ENCODE measurements at regions not wholly inside any gene's neighbourhood (a gene's known extent, or its start where the extent isn't known, plus 50 kb on each side); places are given as distances from the start of the nearest gene placed in this dataset.
A peak's percentile ranks its signal among the peaks of the same experiment; 100 is the strongest.

DNA sequence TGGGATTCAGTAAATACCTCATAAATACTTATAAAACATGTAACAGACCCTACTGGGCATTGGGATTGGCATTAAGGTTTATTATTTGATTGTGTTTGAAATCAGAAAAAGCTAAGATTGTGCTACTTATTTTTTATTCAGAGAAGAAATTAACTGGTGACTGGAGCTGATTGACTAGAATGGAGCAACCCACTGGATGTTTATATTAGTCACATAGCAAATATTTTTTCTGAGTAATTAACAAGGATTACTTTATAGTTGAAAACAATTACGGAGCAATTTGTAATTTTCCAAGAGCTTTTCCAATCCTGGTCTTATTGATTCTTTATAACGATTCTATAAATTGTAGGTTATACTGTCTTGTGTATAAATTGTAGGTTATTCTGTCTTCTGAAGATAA is 208.7 kb downstream of the HLX start:
- DNase-seq: no peak
- in situ Hi-C loops (cut with HindIII; ENCODE audit: low pct_ligation_motif_present, low pct_unique_long_range_greater_than_20kb, low sequenced_read_pairs): no loop called here

- DNase-seq: peak; percentile 14
- in situ Hi-C loops (cut with HindIII; ENCODE audit: low pct_ligation_motif_present, low pct_unique_long_range_greater_than_20kb, low sequenced_read_pairs): no loop called here
Observed at GRCh38 chr1:221089273-221089672, 210.0 kb downstream of the HLX start.

GRCh38 chr1:221089803-221090202 is 210.6 kb downstream of the HLX start:
- no peak for DNase-seq
- in situ Hi-C loops (cut with HindIII; ENCODE audit: low pct_ligation_motif_present, low pct_unique_long_range_greater_than_20kb, low sequenced_read_pairs): no loop called here

DNA sequence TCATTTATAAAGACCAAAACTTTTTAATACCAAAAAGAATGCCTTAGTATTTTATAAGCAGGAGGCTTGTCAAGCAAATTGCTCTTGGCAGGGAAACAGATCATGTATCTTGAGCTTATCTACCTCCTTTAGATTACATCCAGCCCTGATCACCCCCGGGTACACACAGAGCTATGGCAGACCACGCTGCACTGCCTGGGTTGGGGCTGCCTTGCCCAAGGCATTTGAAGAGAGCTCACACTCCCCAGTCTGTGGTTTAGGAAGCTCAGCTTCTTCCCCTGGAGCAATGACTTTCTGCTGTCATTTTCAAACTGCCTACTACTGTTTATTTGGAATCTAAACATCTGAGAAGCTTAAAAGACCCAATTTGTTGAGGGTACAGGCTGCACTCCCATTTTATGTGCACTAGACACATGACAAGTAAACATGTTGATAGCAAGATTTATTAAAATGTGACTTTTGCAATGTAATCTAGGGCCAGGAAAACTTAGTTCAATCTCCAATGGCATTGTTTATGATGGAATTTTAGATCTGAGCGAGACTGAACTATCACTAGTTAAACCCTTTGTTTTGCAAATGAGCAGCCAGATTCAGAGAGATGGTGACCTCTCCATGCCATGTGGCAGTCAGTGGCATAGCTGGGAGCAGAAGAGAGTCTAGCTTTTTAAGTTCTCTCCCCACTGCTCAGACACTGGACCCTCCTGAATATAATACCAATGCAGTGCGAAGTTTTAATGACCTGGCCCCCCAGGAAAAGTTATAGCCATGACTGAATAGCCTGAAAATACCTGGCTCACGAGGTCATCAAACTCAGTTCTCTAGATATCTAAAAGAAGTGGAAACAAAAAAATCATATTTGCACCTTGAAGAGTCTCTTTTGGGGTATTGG is 214.9 kb downstream of the HLX start:
- no peak for DNase-seq
- in situ Hi-C loops (cut with HindIII; ENCODE audit: low pct_ligation_motif_present, low pct_unique_long_range_greater_than_20kb, low sequenced_read_pairs): no loop called here

- in situ Hi-C loops (cut with HindIII; ENCODE audit: low pct_ligation_motif_present, low pct_unique_long_range_greater_than_20kb, low sequenced_read_pairs): no loop called here
- DNase-seq: no peak
Observed at GRCh38 chr1:221097479-221098281, 218.4 kb downstream of the HLX start.

- DNase-seq: no peak
- in situ Hi-C loops (cut with HindIII; ENCODE audit: low pct_ligation_motif_present, low pct_unique_long_range_greater_than_20kb, low sequenced_read_pairs): no loop called here
Observed at GRCh38 chr1:221098471-221099405, 219.5 kb downstream of the HLX start.

DNA sequence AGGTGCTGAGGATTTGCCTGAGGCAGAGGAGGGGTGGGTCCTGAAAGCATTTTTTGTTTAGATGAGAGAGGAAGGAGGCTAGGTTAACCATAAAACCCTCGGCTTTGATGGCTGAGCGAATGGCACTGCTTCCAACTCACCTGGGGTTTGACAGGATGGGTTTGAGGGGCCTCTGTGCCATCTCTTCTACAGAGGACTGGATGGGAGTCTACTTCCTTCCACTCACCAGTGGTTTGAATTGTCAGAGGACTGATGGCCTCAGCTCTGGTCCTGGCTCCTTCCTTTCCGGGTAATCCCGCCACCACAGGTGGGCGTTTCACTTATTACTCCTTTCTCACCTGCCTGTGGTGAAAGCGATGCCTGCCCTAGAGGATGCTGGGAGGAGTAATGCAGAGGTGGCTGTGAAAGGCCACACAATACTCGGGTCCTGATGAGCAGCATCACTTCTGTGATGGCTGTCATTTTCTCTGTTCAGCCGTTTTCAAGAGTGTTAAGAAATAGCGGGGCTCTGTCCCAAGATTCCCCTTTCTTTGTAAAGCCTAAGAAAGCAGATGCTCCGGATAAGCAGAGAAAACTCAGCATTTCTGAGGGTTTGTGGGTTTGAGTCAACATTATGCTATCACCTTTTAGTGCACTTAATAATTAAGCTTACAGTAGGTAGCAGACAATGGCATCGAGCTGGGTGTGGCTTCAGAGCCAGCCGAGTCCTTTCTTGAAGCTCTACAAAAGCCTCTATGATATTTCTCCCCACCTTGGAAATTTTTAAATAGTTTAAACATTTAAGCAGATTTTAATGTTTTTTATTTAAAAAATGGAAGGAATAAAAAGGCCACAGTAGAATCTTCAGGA is 220.7 kb downstream of the HLX start:
- in situ Hi-C loops (cut with HindIII; ENCODE audit: low pct_ligation_motif_present, low pct_unique_long_range_greater_than_20kb, low sequenced_read_pairs): no loop called here

GRCh38 chr1:221100611-221101010 is 221.4 kb downstream of the HLX start:
- in situ Hi-C loops (cut with HindIII; ENCODE audit: low pct_ligation_motif_present, low pct_unique_long_range_greater_than_20kb, low sequenced_read_pairs): no loop called here
- DNase-seq: peak; percentile 62

More for the DNA sequence above, 220.7 kb downstream of the HLX start:
- DNase-seq: no peak

GRCh38 chr1:221101807-221102605 is 222.8 kb downstream of the HLX start:
- no peak for DNase-seq

GRCh38 chr1:221104596-221104995 is 225.4 kb downstream of the HLX start:
- in situ Hi-C loops (cut with HindIII; ENCODE audit: low pct_ligation_motif_present, low pct_unique_long_range_greater_than_20kb, low sequenced_read_pairs): no loop called here

More at GRCh38 chr1:221101807-221102605, 222.8 kb downstream of the HLX start:
- in situ Hi-C loops (cut with HindIII; ENCODE audit: low pct_ligation_motif_present, low pct_unique_long_range_greater_than_20kb, low sequenced_read_pairs): no loop called here

DNA sequence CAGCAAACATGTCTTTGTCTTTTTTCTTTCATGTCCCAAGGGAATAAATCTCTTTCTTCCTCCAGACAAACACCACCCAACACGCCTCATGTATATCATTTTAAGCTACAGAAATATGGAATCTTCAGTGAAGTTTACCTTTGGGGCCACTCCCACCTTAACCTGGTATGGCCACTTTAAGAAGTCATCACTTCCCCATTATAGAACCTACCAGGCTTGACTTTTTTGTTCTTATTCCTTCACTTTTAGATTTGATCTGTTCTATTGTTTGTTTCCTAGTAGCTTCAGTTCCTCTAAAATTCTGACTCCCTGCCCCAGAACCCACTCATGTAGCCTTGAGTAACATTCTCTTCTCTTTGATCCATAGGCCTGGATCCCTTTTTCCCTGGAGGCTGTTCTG is 226.3 kb downstream of the HLX start:
- in situ Hi-C loops (cut with HindIII; ENCODE audit: low pct_ligation_motif_present, low pct_unique_long_range_greater_than_20kb, low sequenced_read_pairs): no loop called here
- no peak for DNase-seq

More at GRCh38 chr1:221104596-221104995, 225.4 kb downstream of the HLX start:
- no peak for DNase-seq

DNA sequence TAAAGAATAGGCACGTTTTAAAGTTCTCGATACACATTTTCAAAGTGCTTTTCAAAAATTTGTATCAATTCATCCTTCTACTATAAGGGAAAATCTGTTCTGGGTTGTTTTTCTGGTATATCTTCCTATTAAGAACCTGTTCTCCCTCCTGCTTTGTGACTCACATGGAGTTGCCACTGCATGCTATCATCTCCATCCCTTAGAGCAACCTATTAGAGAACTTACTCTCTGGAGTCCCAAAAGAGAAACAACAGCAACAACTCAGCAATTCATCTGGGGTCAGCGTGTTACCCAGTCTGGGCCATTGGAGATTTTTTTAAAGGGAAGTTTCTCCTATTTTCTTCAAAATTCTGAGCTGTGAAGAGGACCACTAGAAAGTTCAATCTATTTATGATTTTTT is 227.4 kb downstream of the HLX start:
- no peak for DNase-seq
- in situ Hi-C loops (cut with HindIII; ENCODE audit: low pct_ligation_motif_present, low pct_unique_long_range_greater_than_20kb, low sequenced_read_pairs): no loop called here

DNA sequence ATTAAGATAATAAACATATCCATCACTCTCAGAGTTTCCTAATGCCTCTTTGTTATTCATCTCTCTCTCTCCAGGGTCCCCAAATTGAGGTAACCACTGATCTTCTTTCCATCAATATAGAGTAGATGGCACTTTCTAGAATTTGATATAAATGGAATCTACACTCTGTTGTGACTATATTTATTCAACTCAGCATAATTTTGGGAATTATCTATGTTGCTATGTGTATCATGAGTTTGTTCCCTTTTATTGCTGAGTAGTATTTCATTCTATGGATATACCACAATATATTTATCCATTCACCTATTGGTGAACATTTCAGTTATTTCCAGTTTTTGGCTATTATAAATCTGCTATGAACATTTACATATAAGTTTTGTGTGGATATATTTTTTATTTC is 230.7 kb downstream of the HLX start:
- in situ Hi-C loops (cut with HindIII; ENCODE audit: low pct_ligation_motif_present, low pct_unique_long_range_greater_than_20kb, low sequenced_read_pairs): no loop called here
- DNase-seq: no peak

DNA sequence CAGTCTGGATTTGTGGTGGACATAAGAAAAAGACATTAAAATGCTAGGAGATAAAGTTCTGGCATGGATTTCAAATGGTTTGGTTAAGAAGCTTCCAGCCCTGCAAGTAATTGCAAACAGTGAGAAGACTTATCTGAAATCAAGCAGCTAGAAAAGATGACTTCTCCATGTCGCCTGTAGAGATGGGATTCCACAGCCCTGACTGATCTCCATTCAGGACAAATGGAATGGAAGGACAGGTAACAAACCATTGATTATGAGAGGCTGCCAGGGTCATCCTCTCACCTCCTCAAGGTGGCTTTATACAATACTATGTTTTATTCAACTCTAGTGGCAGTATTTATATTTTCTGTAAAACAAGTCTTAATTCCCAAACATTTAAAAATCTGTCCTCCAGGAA is 237.9 kb downstream of the HLX start:
- in situ Hi-C loops (cut with HindIII; ENCODE audit: low pct_ligation_motif_present, low pct_unique_long_range_greater_than_20kb, low sequenced_read_pairs): no loop called here

GRCh38 chr1:221117548-221117951 is 238.3 kb downstream of the HLX start:
- in situ Hi-C loops (cut with HindIII; ENCODE audit: low pct_ligation_motif_present, low pct_unique_long_range_greater_than_20kb, low sequenced_read_pairs): no loop called here
- DNase-seq: peak; percentile 98

More for the DNA sequence above, 237.9 kb downstream of the HLX start:
- no peak for DNase-seq

- in situ Hi-C loops (cut with HindIII; ENCODE audit: low pct_ligation_motif_present, low pct_unique_long_range_greater_than_20kb, low sequenced_read_pairs): no loop called here
- DNase-seq: no peak
Observed at GRCh38 chr1:221118176-221118937, 239.1 kb downstream of the HLX start.

Measured in ACHN (cell line).